Epithelial cell of esophagus (primary cell): ENCODE measurements at regions not wholly inside any gene's neighbourhood (a gene's known extent, or its start where the extent isn't known, plus 50 kb on each side); places are given as distances from the start of the nearest gene placed in this dataset.

ENCODE experiments used
- DNase-seq: peaks from one replicate; pipeline ENCODE4 v3.0.0; 2010; ENCODE audit warnings: low read depth
- H3K4me3 ChIP-seq: 2 replicates; pipeline ENCODE4 v1.5.1; 2011; ENCODE audit warnings: mild to moderate bottlenecking, low read length, control low read depth
- CTCF ChIP-seq: IDR thresholded peaks from 2 replicates; pipeline ENCODE4 v1.5.1; 2011; ENCODE audit warnings: low read depth, mild to moderate bottlenecking, low read length, control low read depth, inconsistent platforms; ENCODE audit not compliant: insufficient read depth; ENCODE audit errors: missing control alignments

DNA sequence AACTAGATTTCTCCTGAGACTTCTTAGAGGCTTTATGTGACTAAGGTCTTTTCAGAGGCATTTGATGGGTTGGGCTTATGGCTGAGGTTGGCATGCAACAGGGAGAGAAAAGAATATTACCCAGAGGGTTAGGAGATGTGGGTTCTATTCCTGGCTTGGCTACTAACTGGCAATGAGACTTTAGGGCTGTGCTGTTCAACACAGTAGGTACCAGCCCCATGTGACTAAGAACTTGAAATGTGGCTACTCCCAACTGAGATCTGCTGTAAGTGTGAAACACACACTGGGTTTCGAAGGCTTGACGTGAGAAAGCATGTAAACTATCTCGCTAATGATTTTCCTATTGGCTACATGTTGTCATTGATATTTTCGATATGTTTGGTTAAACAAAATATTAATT, 324.9 kb upstream of the SLC14A2 start:
- no peak overlapping the region for H3K4me3 ChIP-seq
- DNase-seq: peak; percentile 2
- TF ChIP-seq CTCF: no peak

DNA sequence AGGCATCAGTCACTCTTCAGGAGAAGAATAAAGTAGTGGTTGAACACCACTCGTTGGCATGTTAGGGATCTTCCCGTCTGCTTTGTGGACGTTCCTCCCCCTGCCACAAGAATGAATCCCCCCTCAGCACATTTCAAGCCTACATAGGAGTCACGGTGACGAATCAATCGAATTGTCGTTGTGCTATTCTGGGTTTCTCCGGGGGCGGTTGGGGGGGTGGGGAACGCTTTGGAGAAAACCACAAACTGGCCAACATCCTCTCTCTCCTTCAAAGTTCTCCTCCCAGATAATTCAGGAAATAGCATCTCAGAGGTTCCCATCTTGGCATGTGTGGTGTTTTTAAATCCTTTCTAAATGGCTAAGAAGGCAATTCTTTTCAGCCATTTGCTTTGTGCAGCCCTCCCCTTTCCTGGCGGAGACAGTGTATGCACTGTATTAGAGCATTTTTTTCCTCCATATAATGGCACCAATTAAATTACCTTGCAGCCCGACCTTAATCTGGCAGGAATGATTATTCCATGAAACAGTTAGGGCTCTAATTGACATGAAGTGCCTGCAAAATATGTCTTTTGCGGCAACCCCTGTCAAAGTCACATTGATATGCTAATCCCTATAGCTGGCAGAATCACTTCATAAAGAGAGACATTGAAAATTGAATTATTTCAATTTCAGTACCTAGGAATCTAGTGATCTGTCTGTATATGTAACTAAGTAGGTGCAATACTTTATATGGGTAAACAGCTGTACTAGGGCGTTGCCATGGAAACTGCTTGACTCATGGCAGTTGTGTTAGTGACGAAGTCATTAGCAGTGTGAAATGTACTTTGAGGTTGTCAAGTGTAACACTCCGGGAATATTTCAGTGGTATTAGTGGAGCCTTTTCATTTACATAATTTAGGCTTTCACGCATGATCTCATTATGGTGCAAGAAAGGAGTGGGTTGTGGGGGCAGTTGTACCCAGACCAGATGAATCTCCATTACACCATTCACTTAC, 323.4 kb upstream of the SLC14A2 start:
- TF ChIP-seq CTCF: no peak
- peak; percentile 41 for DNase-seq
- no peak overlapping the region for H3K4me3 ChIP-seq

DNA sequence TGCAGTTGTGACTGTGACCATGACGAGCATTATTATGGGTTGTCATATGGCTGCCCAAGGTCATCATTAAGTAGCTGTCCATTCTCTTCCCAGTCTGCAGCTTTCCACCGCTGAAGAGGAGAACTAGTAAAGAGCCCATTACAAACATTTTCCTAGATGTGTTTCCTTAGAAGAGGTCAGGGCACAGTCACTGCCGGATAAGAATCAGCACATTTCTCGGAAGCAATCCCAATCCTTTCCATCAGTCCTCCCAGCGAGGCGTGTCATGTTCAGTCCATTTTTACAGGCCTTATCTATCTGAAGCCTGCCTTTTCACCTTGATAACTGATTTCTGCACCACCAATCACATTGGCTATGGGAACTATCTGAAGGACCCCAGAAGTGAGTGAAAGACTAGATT, 319.9 kb upstream of the SLC14A2 start:
- no peak overlapping the region for H3K4me3 ChIP-seq
- no peak for DNase-seq
- TF ChIP-seq CTCF: no peak

DNA sequence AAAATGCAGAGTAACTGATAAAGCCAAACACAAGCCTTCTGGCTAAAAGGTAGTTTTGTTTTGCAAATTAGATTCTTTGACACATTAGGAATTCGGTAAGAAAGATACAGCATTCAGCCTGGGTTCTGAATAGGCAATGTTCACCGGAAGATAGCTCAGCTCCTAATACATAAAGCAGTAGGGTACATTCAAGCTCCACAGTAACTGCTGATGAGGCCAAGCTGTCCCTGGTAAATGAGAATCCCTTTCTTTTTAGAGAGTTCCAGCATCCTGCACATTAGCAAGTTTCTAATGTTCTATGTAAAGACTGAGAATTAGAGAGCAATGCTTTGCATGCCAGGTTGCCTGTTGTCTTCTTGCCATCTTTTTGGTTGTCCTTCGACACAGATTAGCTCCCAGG, 316.3 kb upstream of the SLC14A2 start:
- DNase-seq: no peak
- H3K4me3 ChIP-seq: no peak overlapping the region

GRCh38 chr18:45303026-45303425, 312.2 kb upstream of the SLC14A2 start:
- no peak for DNase-seq

More for the DNA sequence above, 316.3 kb upstream of the SLC14A2 start:
- TF ChIP-seq CTCF: no peak

DNA sequence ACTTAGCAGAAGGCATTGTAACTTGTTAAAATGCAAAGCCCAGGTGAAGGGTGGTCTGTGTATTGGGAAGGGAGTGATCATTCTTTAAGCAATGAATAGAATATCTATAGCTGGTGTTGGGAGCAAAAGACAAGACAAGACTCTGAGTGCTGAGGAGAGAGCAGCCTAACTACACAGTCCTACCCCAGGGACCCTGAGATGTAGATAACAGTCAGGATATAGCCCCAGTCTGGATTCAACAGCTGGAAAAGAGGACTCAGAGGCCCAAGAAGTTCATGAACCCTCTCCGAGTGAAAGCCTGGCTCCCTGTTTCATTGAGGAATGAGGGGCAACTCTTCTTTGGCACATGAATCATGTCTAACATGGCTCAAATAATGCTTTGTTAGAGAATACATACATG, 310.7 kb upstream of the SLC14A2 start:
- no peak for DNase-seq
- TF ChIP-seq CTCF: no peak
- no peak overlapping the region for H3K4me3 ChIP-seq

More at GRCh38 chr18:45303026-45303425, 312.2 kb upstream of the SLC14A2 start:
- no peak overlapping the region for H3K4me3 ChIP-seq
- TF ChIP-seq CTCF: no peak
